Tibial nerve (tissue), 4 donors: ENCODE measurements at regions not wholly inside any gene's neighbourhood (a gene's known extent, or its start where the extent isn't known, plus 50 kb on each side); places are given as distances from the start of the nearest gene placed in this dataset.

ENCODE experiments used
- DNase-seq, 2 donors: peaks; one replicate each; pipeline ENCODE4 v3.0.0-alpha.2; 2019; ENCODE audit warnings: low spot score in 2 of 2
- H3K27ac ChIP-seq, 4 donors: fragments of 200-600 bp; sonication (generic) in 3 of 4; one replicate each; pipeline ENCODE4 v1.5.1; 2017 to 2019; ENCODE audit warnings: mild to moderate bottlenecking in 1 of 4
- H3K27me3 ChIP-seq, 2 donors: fragments of 200-600 bp; sonication (generic) in 1 of 2; one replicate each; pipeline versions ENCODE4 v1.5.1 to v1.6.0; 2017 to 2019
- H3K36me3 ChIP-seq, 3 donors: fragments of 200-600 bp; sonication (generic); one replicate each; pipeline ENCODE4 v1.5.1; 2018 to 2019
- H3K4me1 ChIP-seq, 4 donors: fragments of 200-600 bp; sonication (generic) in 3 of 4; one replicate each; pipeline ENCODE4 v1.5.1; 2017 to 2019
- H3K4me3 ChIP-seq, 4 donors: fragments of 200-600 bp; sonication (generic) in 3 of 4; one replicate each; pipeline ENCODE4 v1.5.1; 2017 to 2019; ENCODE audit warnings: mild to moderate bottlenecking in 1 of 4, moderate library complexity in 1 of 4
- H3K9me3 ChIP-seq, 4 donors: fragments of 200-600 bp; sonication (generic) in 3 of 4; one replicate each; pipeline ENCODE4 v1.5.1; 2017 to 2019
- EP300 ChIP-seq, 2 donors: sonication (generic); formaldehyde crosslinking; IDR thresholded peaks; one replicate each; pipeline ENCODE4 v1.6.1; 2017; ENCODE audit warnings: antibody characterized with exemption in 2 of 2, mild to moderate bottlenecking in 1 of 2
- POLR2A ChIP-seq, 2 donors: fragments of 450-650 bp; IDR thresholded peaks; one replicate each; pipeline ENCODE4 v1.6.1; 2017; ENCODE audit warnings: antibody characterized with exemption in 2 of 2, mild to moderate bottlenecking in 2 of 2, moderate library complexity in 2 of 2
- WGBS, 2 donors: methylation state at CpG; one replicate each; pipeline ENCODE4 v1.1.5; 2018; 5-methylcytosine and 5-hydroxymethylcytosine counted together
- TF ChIP-seq, protein P1 (sequence below), 5 experiments: fragments of 200-600 bp in 3 of 5; fragments of 450-650 bp in 2 of 5; sonication (generic) in 3 of 5; IDR thresholded peaks; one replicate each; pipeline ENCODE4 v1.5.1; 2016 to 2019; ENCODE audit warnings: antibody characterized with exemption in 5 of 5, mild to moderate bottlenecking in 3 of 5, moderate library complexity in 2 of 5

DNA sequence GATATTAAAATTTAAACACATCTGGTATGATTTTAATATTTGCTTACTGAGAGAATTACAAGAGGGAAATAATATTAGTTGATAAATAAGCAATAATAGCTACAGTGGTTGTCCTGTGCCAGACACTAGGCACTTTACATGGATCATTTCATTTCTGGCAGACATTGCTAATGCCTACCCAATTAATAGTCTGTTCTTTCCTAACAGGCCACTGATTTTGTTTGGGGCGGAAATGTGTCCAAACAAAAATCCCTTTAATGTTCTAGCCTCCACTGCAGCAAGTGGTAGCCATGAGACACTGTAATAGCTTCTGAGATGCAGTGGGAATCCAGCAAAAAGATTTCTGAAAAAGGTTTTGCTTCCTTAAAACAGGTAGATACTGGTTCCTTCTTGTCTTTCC is 527.4 kb downstream of the CSNK1G3 start:
- no peaks in the 10 kb centered on the region for H3K9me3 ChIP-seq
- H3K27me3 ChIP-seq: no peaks in the 10 kb centered on the region
- no peak for DNase-seq
- 85 to 100% methylated on average over 1 of the region's 1 CpG for WGBS, 2 donors
- TF ChIP-seq EP300 (IDR thresholded peaks at IDR 0.05): no peak
- no peak for TF ChIP-seq POLR2A (IDR thresholded peaks at IDR 0.05)
- TF ChIP-seq, protein P1, sequence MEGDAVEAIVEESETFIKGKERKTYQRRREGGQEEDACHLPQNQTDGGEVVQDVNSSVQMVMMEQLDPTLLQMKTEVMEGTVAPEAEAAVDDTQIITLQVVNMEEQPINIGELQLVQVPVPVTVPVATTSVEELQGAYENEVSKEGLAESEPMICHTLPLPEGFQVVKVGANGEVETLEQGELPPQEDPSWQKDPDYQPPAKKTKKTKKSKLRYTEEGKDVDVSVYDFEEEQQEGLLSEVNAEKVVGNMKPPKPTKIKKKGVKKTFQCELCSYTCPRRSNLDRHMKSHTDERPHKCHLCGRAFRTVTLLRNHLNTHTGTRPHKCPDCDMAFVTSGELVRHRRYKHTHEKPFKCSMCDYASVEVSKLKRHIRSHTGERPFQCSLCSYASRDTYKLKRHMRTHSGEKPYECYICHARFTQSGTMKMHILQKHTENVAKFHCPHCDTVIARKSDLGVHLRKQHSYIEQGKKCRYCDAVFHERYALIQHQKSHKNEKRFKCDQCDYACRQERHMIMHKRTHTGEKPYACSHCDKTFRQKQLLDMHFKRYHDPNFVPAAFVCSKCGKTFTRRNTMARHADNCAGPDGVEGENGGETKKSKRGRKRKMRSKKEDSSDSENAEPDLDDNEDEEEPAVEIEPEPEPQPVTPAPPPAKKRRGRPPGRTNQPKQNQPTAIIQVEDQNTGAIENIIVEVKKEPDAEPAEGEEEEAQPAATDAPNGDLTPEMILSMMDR (IDR thresholded peaks at IDR 0.05): no peak
- H3K36me3 ChIP-seq: no peaks in the 10 kb centered on the region
- no peak overlapping the region for H3K27ac ChIP-seq
- H3K4me3 ChIP-seq: no peak overlapping the region
- H3K4me1 ChIP-seq: peaks cover 0 to 10% (median 2%) of the 10 kb centered on the region in 4 donors

DNA sequence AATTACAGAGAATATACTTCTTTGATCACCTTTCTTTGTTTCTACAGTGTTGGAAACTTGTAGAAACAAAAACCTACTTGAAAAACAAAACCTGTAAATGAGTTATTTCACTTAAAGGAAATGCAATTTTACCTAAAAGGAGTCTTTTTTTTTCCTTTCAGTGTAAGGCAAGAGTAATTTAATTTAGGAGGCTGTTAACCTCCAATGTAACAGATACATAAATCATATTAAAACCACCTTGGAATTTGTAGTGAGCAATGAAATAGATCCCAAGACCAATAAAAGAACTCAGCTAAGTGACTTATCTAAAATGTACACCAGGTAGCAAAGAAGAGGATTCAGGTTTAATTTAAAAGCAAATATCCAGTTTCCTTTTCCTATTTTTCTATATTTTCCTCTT is 524.8 kb downstream of the CSNK1G3 start:
- no peak for DNase-seq
- Histone ChIP-seq H3K36me3 (no peaks in the 10 kb centered on the region), H3K4me3 (no peak overlapping the region), H3K4me1 (peaks cover 0 to 10% (median 3%) of the 10 kb centered on the region in 4 donors), H3K9me3 (no peaks in the 10 kb centered on the region), H3K27ac (no peak overlapping the region), H3K27me3 (no peaks in the 10 kb centered on the region)
- TF ChIP-seq, protein P1 (IDR thresholded peaks at IDR 0.05): no peak
- TF ChIP-seq POLR2A (IDR thresholded peaks at IDR 0.05) (no peak), EP300 (IDR thresholded peaks at IDR 0.05) (no peak)

DNA sequence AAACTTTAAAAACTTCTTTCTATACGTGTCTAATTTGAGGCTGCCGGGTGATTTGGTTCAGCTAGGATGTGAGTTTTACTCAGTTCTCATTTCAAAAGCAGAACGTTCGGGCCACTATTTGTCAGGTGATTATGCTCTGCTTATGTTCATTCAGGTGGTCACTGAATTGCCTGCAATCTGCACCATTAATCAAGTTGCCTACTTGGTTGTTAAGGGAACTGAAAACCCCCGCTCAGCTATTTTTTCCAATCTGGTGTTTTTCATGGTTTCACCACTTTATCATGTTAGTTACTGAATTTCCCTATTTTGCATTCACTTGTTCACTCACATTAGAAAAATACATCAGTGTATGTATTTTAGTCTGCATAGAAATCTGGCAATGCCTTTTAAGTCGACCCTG is 523.0 kb downstream of the CSNK1G3 start:
- Histone ChIP-seq H3K27ac (no peak overlapping the region), H3K27me3 (no peaks in the 10 kb centered on the region), H3K36me3 (no peaks in the 10 kb centered on the region), H3K9me3 (no peaks in the 10 kb centered on the region), H3K4me3 (no peak overlapping the region), H3K4me1 (peaks cover 0 to 6% (median 3%) of the 10 kb centered on the region in 4 donors)
- TF ChIP-seq POLR2A (IDR thresholded peaks at IDR 0.05): no peak
- DNase-seq: no peak
- 78 to 80% methylated on average over 6 of the region's 6 CpGs for WGBS, 2 donors

DNA sequence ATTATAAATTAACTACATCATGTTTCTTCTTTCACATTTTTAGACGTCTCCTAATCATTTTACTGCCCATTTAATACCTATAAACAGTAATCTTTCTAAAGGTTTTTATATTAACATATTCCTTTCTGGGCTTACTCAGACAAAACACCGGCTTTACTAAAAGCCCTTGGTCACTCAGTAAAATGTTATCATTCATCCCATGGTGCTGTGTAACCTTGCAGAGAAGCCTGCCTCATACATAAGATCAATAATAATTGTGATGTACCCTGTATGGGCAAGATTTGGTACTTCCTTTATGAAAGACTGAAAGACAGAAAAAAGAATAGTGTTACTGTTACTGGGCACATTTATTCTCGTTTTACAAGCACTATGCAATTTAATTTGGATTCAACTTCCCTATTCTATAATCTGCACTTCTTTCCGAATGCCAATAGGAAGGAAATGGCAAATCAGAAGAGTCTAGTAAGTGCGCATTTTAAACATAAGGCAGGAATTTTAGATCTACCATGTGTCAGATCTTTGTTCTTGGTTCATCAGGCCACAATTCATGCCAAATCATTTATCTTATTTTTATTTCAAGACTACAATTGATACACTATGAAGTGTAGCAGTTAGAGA is 522.2 kb downstream of the CSNK1G3 start:
- TF ChIP-seq, protein P1 (IDR thresholded peaks at IDR 0.05): no peak
- TF ChIP-seq POLR2A (IDR thresholded peaks at IDR 0.05) (no peak), EP300 (IDR thresholded peaks at IDR 0.05) (no peak)
- 47 to 62% methylated on average over 5 of the region's 5 CpGs for WGBS, 2 donors
- Histone ChIP-seq H3K9me3 (no peaks in the 10 kb centered on the region), H3K4me3 (no peak overlapping the region), H3K36me3 (no peaks in the 10 kb centered on the region), H3K27me3 (no peaks in the 10 kb centered on the region), H3K4me1 (peaks cover 0 to 6% (median 3%) of the 10 kb centered on the region in 4 donors), H3K27ac (no peak overlapping the region)
- no peak for DNase-seq

DNA sequence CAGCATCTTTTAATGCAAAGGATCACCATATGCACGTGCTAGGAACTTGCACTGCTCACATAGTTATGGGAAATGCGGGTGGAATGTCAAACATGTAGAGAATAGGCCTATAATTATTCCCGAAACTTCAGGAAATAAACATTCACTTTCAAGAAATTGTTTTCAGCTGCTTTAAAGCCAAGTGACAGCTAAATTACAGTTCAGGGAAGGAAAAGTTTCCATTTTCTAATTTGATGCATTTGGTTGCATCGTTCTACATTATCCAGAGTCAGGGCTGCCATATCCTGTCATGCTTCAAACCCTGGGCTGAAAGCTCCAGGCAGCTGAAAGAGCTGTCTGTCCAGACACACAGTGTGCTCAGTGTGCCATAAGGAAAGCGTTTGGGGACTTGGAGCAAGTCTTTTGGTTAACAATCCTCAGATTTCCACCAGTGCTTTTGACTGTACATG is 518.1 kb downstream of the CSNK1G3 start:
- H3K9me3 ChIP-seq: no peaks in the 10 kb centered on the region
- DNase-seq: no peak
- no peak overlapping the region for H3K27ac ChIP-seq
- no peak for TF ChIP-seq POLR2A (IDR thresholded peaks at IDR 0.05)
- no peak for TF ChIP-seq EP300 (IDR thresholded peaks at IDR 0.05)
- TF ChIP-seq, protein P1 (IDR thresholded peaks at IDR 0.05): no peak
- H3K27me3 ChIP-seq: no peaks in the 10 kb centered on the region
- H3K36me3 ChIP-seq: no peaks in the 10 kb centered on the region
- peaks cover 0 to 6% (median 3%) of the 10 kb centered on the region in 4 donors for H3K4me1 ChIP-seq
- 37 to 50% methylated on average over 5 of the region's 5 CpGs for WGBS, 2 donors
- no peak overlapping the region for H3K4me3 ChIP-seq
